ENCODE measurements at regions not wholly inside any gene's neighbourhood (a gene's known extent, or its start where the extent isn't known, plus 50 kb on each side); places are given as distances from the start of the nearest gene placed in this dataset.

GRCh38 chr2:7931808-7932207 lies 750.0 kb upstream of the ID2 start:
- no peak overlapping the region for H2AFZ ChIP-seq (ENCODE audit: low read depth, low read length)
- H3K4me3 ChIP-seq (ENCODE audit: low read length), result no peak overlapping the region
- H3K27ac ChIP-seq (ENCODE audit: low read length), result no peak overlapping the region
- TF ChIP-seq CTCF (IDR thresholded peaks at IDR 0.05; ENCODE audit: poor library complexity, severe bottlenecking) (no peak), REST (IDR thresholded peaks at IDR 0.05; ENCODE audit: borderline replicate concordance) (no peak), EP300 (conservative IDR thresholded peaks at IDR 0.05; ENCODE audit: poor library complexity, severe bottlenecking) (no peak), TAF1 (IDR thresholded peaks at IDR 0.05; ENCODE audit: low read depth) (no peak), EZH2 (IDR thresholded peaks at IDR 0.05; ENCODE audit: borderline replicate concordance, insufficient read depth, low read length, poor library complexity, severe bottlenecking) (no peak), POLR2AphosphoS5 (IDR thresholded peaks at IDR 0.05) (no peak), RAD21 (conservative IDR thresholded peaks at IDR 0.05) (no peak), SMC3 (conservative IDR thresholded peaks at IDR 0.05; ENCODE audit: poor library complexity) (no peak), MXI1 (conservative IDR thresholded peaks at IDR 0.05; ENCODE audit: poor library complexity, severe bottlenecking) (no peak)
- H3K27me3 ChIP-seq (ENCODE audit: insufficient read depth, low read depth, low read length), result no peaks in the 10 kb centered on the region
- H3K9me3 ChIP-seq (ENCODE audit: low read length), result no peaks in the 10 kb centered on the region
- no peaks in the 10 kb centered on the region for H3K36me3 ChIP-seq (ENCODE audit: insufficient read depth, low read length)
- no peaks in the 10 kb centered on the region for H3F3A ChIP-seq (ENCODE audit: insufficient read depth, low read length, poor library complexity, severe bottlenecking)
- no peaks in the 10 kb centered on the region for H3K9me2 ChIP-seq (ENCODE audit: insufficient read depth, low read length)
- H3K9ac ChIP-seq (ENCODE audit: low read length), result no peak overlapping the region
- H3K79me2 ChIP-seq (replicated peaks; ENCODE audit: insufficient read depth, low read length), result no peaks in the 10 kb centered on the region
- no peak overlapping the region for H3K4me2 ChIP-seq (ENCODE audit: low read length)
- no peaks in the 10 kb centered on the region for H4K20me1 ChIP-seq (ENCODE audit: insufficient read depth)

DNA sequence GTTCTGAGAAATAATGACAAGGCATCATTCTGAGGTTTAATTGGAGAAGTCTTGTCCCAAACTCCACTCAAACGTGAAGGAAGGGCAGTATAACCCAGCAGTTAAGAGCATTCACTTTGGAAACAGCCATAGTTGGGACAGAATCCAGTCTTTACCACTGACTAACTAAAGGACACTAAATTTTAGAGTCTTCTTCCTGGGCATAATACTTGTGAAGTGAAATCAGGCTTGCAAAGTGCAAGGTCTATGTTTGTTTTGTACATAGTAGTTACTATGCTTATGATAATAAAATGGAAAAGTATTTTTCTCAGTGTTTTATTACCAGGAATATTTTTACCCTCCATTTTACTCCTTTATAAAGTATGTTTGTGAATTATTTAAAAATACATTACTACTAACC lies 748.2 kb upstream of the ID2 start:
- Histone ChIP-seq H3K27me3 (ENCODE audit: insufficient read depth, low read depth, low read length) (no peaks in the 10 kb centered on the region), H3K4me3 (ENCODE audit: low read length) (no peak overlapping the region), H4K20me1 (ENCODE audit: insufficient read depth) (no peaks in the 10 kb centered on the region), H3K9ac (ENCODE audit: low read length) (no peak overlapping the region), H3F3A (ENCODE audit: insufficient read depth, low read length, poor library complexity, severe bottlenecking) (no peaks in the 10 kb centered on the region), H2AFZ (ENCODE audit: low read depth, low read length) (no peak overlapping the region), H3K9me3 (ENCODE audit: low read length) (no peaks in the 10 kb centered on the region), H3K79me2 (replicated peaks; ENCODE audit: insufficient read depth, low read length) (no peaks in the 10 kb centered on the region), H3K4me2 (ENCODE audit: low read length) (no peak overlapping the region), H3K9me2 (ENCODE audit: insufficient read depth, low read length) (no peaks in the 10 kb centered on the region), H3K36me3 (ENCODE audit: insufficient read depth, low read length) (no peaks in the 10 kb centered on the region), H3K27ac (ENCODE audit: low read length) (no peak overlapping the region)
- no peak for TF ChIP-seq REST (IDR thresholded peaks at IDR 0.05; ENCODE audit: borderline replicate concordance)
- TF ChIP-seq TAF1 (IDR thresholded peaks at IDR 0.05; ENCODE audit: low read depth), result no peak
- no peak for TF ChIP-seq EZH2 (IDR thresholded peaks at IDR 0.05; ENCODE audit: borderline replicate concordance, insufficient read depth, low read length, poor library complexity, severe bottlenecking)
- TF ChIP-seq MXI1 (conservative IDR thresholded peaks at IDR 0.05; ENCODE audit: poor library complexity, severe bottlenecking), result no peak
- TF ChIP-seq POLR2AphosphoS5 (IDR thresholded peaks at IDR 0.05), result no peak
- TF ChIP-seq SMC3 (conservative IDR thresholded peaks at IDR 0.05; ENCODE audit: poor library complexity), result no peak
- TF ChIP-seq EP300 (conservative IDR thresholded peaks at IDR 0.05; ENCODE audit: poor library complexity, severe bottlenecking), result no peak
- no peak for TF ChIP-seq RAD21 (conservative IDR thresholded peaks at IDR 0.05)
- no peak for TF ChIP-seq CTCF (IDR thresholded peaks at IDR 0.05; ENCODE audit: poor library complexity, severe bottlenecking)

Measured in neural cell (in vitro differentiated cells).